H1 (cell line): ENCODE measurements at regions not wholly inside any gene's neighbourhood (a gene's known extent, or its start where the extent isn't known, plus 50 kb on each side); places are given as distances from the start of the nearest gene placed in this dataset.

Experiments
- BCL11A ChIP-seq, 2 experiments: IDR thresholded peaks; one replicate each; pipeline ENCODE4 v1.6.1; 2011; ENCODE audit warnings: low read depth in 2 of 2, low read length in 2 of 2, mild to moderate bottlenecking in 2 of 2
- CEBPB ChIP-seq: IDR thresholded peaks from 2 replicates; pipeline ENCODE4 v1.6.1; 2012; ENCODE audit warnings: low read depth, low read length
- CTCF ChIP-seq, 3 experiments: IDR thresholded peaks; 1 replicate in 2 of 3; 2 replicates in 1 of 3; pipeline versions ENCODE4 v1.5.1 to v1.6.1; 2011; ENCODE audit warnings: low read length in 3 of 3, mild to moderate bottlenecking in 3 of 3, inconsistent platforms in 2 of 3, low read depth in 1 of 3, moderate library complexity in 1 of 3; ENCODE audit not compliant: insufficient read depth in 1 of 3; ENCODE audit errors: control extremely low read depth in 1 of 3
- HDAC6 ChIP-seq: IDR thresholded peaks from one replicate; pipeline ENCODE4 v1.7.1; 2012; ENCODE audit warnings: low read depth, mild to moderate bottlenecking, inconsistent platforms, low read length, moderate library complexity
- MAFK ChIP-seq: IDR thresholded peaks from 2 replicates; pipeline ENCODE4 v1.6.1; 2012; ENCODE audit warnings: low read depth, mild to moderate bottlenecking, improper control_type of control experiment, low read length
- MAX ChIP-seq: IDR thresholded peaks from 2 replicates; pipeline ENCODE4 v1.6.1; 2012; ENCODE audit warnings: inconsistent platforms
- POLR2A ChIP-seq, 2 experiments: IDR thresholded peaks; 1 replicate in 1 of 2; 2 replicates in 1 of 2; pipeline ENCODE4 v1.6.1; 2011; ENCODE audit warnings: low read depth in 2 of 2, low read length in 2 of 2, mild to moderate bottlenecking in 2 of 2; ENCODE audit errors: control extremely low read depth in 1 of 2
- POLR2AphosphoS5 ChIP-seq: IDR thresholded peaks from 2 replicates; pipeline ENCODE4 v1.6.1; 2011; ENCODE audit warnings: low read depth, low read length
- RNF2 ChIP-seq: fragments of 200-900, 300-1000 bp; sonication (generic); IDR thresholded peaks from 2 replicates; pipeline ENCODE4 v1.7.1; 2016; ENCODE audit warnings: borderline replicate concordance, low read depth, mild to moderate bottlenecking, antibody characterized with exemption, low read length; ENCODE audit not compliant: poor library complexity, severe bottlenecking; ENCODE audit errors: missing control alignments
- SIN3A ChIP-seq, 2 experiments: IDR thresholded peaks in 1 of 2; conservative IDR thresholded peaks in 1 of 2; 2 replicates each; pipeline ENCODE4 v1.6.1; 2011 to 2012; ENCODE audit warnings: low read length in 2 of 2, improper control_type of control experiment in 1 of 2, low read depth in 1 of 2, mild to moderate bottlenecking in 1 of 2
- SUZ12 ChIP-seq: fragments of 200-600 bp; sonication (generic); IDR thresholded peaks from 2 replicates; pipeline ENCODE4 v1.6.1; 2012; ENCODE audit warnings: mild to moderate bottlenecking, inconsistent platforms, low read length, moderate library complexity, mixed read lengths
- TCF12 ChIP-seq: IDR thresholded peaks from 2 replicates; pipeline ENCODE4 v1.6.1; 2011; ENCODE audit warnings: low read depth, mild to moderate bottlenecking, low read length
- USF2 ChIP-seq: IDR thresholded peaks from 2 replicates; pipeline ENCODE4 v1.6.1; 2011; ENCODE audit warnings: low read length, improper control_type of control experiment
- ZNF274 ChIP-seq: IDR thresholded peaks from 2 replicates; pipeline ENCODE4 v1.7.0; 2012; ENCODE audit warnings: low read length, borderline replicate concordance; ENCODE audit errors: extremely low read depth

- TF ChIP-seq MAX, result no peak
- TF ChIP-seq ZNF274, result no peak
- no peak for TF ChIP-seq CTCF (IDR thresholded peaks at IDR 0.05; ENCODE audit: control extremely low read depth in 1 of 3, insufficient read depth in 1 of 3, low read depth in 1 of 3, low read length in 3 of 3)
- TF ChIP-seq POLR2AphosphoS5, result no peak
- no peak for TF ChIP-seq HDAC6
- TF ChIP-seq USF2, result no peak
- TF ChIP-seq POLR2A (IDR thresholded peaks at IDR 0.05; ENCODE audit: control extremely low read depth in 1 of 2, low read depth in 2 of 2, low read length in 2 of 2), result no peak
- no peak for TF ChIP-seq BCL11A (IDR thresholded peaks at IDR 0.05; ENCODE audit: low read depth in 2 of 2, low read length in 2 of 2)
- TF ChIP-seq SUZ12, result no peak
- no peak for TF ChIP-seq RNF2
- TF ChIP-seq CEBPB, result no peak
- no peak for TF ChIP-seq MAFK
- no peak for TF ChIP-seq SIN3A (conservative IDR thresholded peaks at IDR 0.05 in 1 of 2, IDR thresholded peaks at IDR 0.05 in 1 of 2; ENCODE audit: low read depth in 1 of 2, low read length in 2 of 2)
- TF ChIP-seq TCF12, result no peak
Observed at GRCh38 chr9:108668938-108669335, 186.8 kb downstream of the ACTL7B start.
